NOMO-1 treated with dmso at 0.1 percent for 144 hours (cell line): ENCODE measurements at regions not wholly inside any gene's neighbourhood (a gene's known extent, or its start where the extent isn't known, plus 50 kb on each side); places are given as distances from the start of the nearest gene placed in this dataset.

Experiments used
- DNase-seq: peaks from one replicate; lab custom pipeline; 2025; ENCODE audit not compliant: unreplicated experiment; lab: John Stamatoyannopoulos, UW

GRCh38 chr4:178712486-178712885, 1270.2 kb upstream of the AGA start:
- DNase-seq, result no peak

GRCh38 chr4:178738026-178738425, 1295.8 kb upstream of the AGA start:
- DNase-seq, result no peak

GRCh38 chr4:178745203-178745602, 1303.0 kb upstream of the AGA start:
- DNase-seq, result no peak

GRCh38 chr4:178752954-178753525, 1310.8 kb upstream of the AGA start:
- DNase-seq, result no peak

GRCh38 chr4:178778496-178778895, 1336.3 kb upstream of the AGA start:
- DNase-seq, result no peak

GRCh38 chr4:178781779-178782178, 1339.5 kb upstream of the AGA start:
- DNase-seq, result no peak

- no peak for DNase-seq
Measured at GRCh38 chr4:178784491-178784890, 1342.3 kb upstream of the AGA start.

GRCh38 chr4:178789279-178789678, 1347.0 kb upstream of the AGA start:
- no peak for DNase-seq

- DNase-seq, result no peak
Measured at GRCh38 chr4:178799204-178799603, 1357.0 kb upstream of the AGA start.

- DNase-seq, result no peak
Measured at GRCh38 chr4:178808106-178808505, 1365.9 kb upstream of the AGA start.

- no peak for DNase-seq
Measured at GRCh38 chr4:178809921-178810320, 1367.7 kb upstream of the AGA start.

GRCh38 chr4:178811356-178811755, 1369.1 kb upstream of the AGA start:
- DNase-seq, result no peak

- no peak for DNase-seq
Measured at GRCh38 chr4:178812866-178813265, 1370.6 kb upstream of the AGA start.

GRCh38 chr4:178814908-178815307, 1372.7 kb upstream of the AGA start:
- DNase-seq, result no peak

- DNase-seq, result no peak
Measured at GRCh38 chr4:178823673-178824295, 1381.5 kb upstream of the AGA start.

- DNase-seq, result no peak
Measured at GRCh38 chr4:178836865-178837264, 1394.6 kb upstream of the AGA start.

GRCh38 chr4:178838776-178839175, 1396.5 kb upstream of the AGA start:
- DNase-seq, result no peak

- no peak for DNase-seq
Measured at GRCh38 chr4:178856139-178856800, 1414.0 kb upstream of the AGA start.

- no peak for DNase-seq
Measured at GRCh38 chr4:178871476-178871875, 1429.2 kb upstream of the AGA start.

GRCh38 chr4:178881937-178882336, 1439.7 kb upstream of the AGA start:
- no peak for DNase-seq

- no peak for DNase-seq
Measured at GRCh38 chr4:178894126-178894525, 1451.9 kb upstream of the AGA start.

- no peak for DNase-seq
Measured at GRCh38 chr4:178899084-178899483, 1456.8 kb upstream of the AGA start.

- no peak for DNase-seq
Measured at GRCh38 chr4:178917756-178918155, 1475.5 kb upstream of the AGA start.
